Esophagus muscularis mucosa (tissue), 2 donors: ENCODE measurements at regions not wholly inside any gene's neighbourhood (a gene's known extent, or its start where the extent isn't known, plus 50 kb on each side); places are given as distances from the start of the nearest gene placed in this dataset.

ENCODE experiments used
- POLR2A ChIP-seq: fragments of 450-650 bp; IDR thresholded peaks from one replicate; pipeline ENCODE4 v1.6.1; 2017; ENCODE audit warnings: antibody characterized with exemption, moderate library complexity, mild to moderate bottlenecking, low read depth
- POLR2AphosphoS5 ChIP-seq, 2 donors: sonication (generic); formaldehyde crosslinking; IDR thresholded peaks; one replicate each; pipeline ENCODE4 v1.6.1; 2017; ENCODE audit warnings: antibody characterized with exemption in 2 of 2

- TF ChIP-seq POLR2AphosphoS5 (IDR thresholded peaks at IDR 0.05) (no peak), POLR2A (no peak)
Observed at GRCh38 chr4:103994059-103994458, 274.3 kb upstream of the TACR3 start.
